Cerebellar cortex (tissue), 1 donor: ENCODE measurements at regions not wholly inside any gene's neighbourhood (a gene's known extent, or its start where the extent isn't known, plus 50 kb on each side); places are given as distances from the start of the nearest gene placed in this dataset.

ENCODE experiments used
- DNase-seq: peaks from one replicate; pipeline ENCODE4 v3.0.0-alpha.2; 2015; ENCODE audit warnings: low spot score

DNA sequence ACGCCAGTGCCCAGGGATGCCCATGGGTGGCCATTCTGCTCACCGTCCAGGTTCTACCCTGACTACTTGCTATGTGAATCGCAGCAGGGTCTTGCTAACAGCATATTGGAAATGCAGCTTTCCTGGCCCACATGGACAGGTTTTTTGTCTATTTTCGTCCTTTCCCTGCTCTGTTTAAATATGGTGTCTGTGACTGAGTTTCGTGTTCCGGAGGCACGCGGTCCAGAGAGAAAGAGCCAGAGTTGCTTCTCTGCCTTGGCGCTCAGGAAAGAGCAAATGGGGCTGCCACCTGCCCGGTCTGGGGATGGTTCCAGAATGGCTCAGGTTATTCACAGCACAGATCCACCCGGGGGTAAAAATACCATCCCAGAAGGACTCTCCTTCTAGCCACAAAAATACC is 456.2 kb downstream of the BCL11A start:
- peak; percentile 94 for DNase-seq

DNA sequence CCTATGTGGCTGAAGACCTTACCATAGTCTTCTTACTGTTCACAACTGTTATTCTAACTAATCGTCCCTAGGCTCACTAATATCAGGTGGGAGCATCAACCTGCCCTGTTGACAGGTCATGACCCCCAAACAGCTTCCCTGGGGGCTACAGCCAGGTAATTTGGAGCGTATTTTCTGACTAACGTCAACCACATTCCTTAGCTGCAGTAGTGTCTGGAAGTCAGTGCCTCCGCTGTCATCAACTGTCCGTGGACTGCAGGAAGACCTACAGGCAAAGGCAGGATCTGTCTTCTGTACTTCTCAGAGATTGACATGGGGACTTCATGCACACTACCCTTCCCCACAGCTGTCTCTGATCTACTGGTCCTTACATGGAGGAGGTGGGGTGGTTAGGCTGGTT is 456.9 kb downstream of the BCL11A start:
- DNase-seq: no peak

DNA sequence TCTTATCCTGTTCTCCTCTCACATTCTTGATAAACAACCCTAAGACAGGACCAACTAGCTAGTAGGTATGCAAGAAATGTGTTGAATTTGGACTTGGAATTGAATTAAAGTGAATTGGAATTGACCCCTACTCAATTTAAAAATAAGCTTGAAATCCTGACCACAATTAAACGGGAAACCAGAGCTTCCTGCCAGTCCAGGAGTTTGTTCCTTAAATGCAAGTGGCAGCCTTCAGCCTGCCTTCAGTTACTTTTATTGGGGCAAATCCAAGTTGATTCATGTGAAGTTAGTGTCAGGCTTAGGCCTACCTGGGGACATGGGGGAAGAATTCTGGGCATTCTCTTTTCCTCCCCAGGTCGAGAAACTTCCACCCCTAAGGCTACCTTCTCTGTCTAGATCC is 457.6 kb downstream of the BCL11A start:
- DNase-seq: no peak

DNA sequence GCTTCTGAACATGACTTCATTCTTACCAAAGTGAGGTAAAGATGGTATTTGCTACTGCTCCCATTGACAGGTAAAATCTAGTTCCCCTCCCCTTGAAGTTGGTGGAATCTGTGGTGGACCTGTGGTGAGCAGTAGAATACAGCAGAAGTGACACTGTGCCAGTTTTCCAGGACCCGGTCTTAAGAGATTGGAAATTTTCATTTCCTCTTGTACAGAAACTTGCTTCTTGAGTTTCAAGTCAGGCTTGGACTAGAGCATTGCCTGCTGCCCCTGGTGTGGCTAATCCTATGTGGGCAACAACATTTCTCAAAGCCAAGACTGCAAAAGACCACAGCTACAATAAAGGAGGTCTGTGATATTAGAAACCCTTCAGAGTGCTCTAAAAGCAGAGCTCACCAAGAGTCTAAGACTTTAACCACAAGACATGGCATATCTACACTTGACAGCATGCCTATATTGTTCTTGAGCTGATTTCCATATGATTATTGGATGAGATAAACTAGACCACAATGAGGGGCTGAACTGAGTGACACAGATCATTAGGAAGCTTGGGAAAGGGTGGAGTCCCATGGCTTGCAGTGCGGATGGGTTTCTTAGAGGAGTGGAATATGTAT is 458.1 kb downstream of the BCL11A start:
- DNase-seq: no peak

DNA sequence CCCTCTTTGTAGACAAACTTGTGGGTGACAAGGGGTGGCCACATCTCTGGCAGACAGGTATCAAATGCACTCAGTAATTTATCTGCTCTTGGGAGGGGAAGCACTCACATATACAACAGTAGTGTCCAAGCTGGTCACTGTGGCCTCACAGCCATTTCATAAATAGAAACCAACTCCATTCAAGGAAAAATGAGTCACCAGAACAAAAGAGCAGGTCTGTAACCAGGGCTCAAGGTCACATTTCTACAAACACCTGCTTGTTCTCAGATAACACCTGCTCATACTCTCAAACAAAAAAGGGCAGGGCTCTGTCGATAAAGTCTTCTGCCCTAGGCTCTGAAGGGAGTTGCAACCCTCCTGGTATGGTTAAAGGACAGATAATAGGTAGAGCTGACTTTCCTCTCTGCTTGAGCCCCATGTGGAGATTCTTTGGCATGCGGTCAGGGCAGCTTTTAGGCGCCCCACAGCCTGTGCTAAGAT is 459.0 kb downstream of the BCL11A start:
- DNase-seq: no peak

DNA sequence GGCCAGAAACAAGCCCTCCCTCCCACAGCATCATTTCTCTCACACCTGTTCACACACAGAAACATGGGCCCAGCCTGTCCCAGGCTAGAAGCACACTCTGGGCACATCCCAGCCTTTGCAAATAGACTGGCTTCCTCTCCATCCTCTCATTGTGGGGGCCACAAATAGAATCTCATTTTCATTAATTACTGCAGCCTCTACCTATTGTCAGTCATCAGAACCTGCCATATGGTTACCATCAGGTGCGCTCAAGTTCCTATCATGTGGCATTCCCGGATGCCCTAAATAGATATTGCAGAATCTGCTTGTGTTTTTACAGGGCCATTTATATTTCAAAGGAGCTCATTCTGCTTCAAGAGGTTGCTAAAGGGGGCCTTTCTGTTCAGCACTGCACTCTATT is 460.7 kb downstream of the BCL11A start:
- DNase-seq: peak; percentile 83

DNA sequence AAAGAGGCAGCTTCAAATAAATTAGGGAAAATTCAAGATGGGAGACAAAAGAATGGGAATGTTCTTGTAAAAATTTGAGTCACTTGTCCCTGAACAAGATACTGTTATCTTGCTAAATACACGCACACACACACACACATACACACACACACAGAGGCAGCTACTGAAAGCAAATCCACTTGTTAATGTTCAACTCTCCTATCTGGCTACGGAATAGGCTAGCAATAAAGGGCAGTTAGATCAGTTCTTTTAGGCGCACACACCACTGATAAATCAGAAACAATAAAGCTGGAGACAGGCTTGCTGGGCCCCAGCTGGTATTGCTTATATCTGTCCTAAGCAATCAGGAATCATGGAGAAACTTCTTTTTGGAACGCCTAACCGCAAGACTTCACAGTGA is 461.6 kb downstream of the BCL11A start:
- DNase-seq: no peak

DNA sequence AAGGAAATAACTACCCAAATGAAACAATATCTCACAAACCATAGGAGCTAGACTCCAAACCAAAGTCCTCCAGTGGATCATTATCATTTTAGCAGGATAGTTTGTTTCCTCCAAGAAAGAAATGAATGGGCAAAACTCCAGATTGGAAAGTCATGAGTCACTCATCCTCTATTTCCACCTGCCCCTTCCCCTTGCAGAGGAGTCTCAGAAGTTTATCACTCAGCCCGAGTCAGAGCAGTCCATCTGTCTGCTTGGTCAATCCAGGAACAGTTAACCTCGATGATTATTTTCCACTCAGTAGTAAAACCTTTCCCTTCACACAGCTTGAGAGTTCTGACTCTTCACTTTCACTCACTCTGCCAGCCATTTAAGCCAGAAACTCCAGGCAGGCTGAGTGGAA is 462.2 kb downstream of the BCL11A start:
- no peak for DNase-seq

DNA sequence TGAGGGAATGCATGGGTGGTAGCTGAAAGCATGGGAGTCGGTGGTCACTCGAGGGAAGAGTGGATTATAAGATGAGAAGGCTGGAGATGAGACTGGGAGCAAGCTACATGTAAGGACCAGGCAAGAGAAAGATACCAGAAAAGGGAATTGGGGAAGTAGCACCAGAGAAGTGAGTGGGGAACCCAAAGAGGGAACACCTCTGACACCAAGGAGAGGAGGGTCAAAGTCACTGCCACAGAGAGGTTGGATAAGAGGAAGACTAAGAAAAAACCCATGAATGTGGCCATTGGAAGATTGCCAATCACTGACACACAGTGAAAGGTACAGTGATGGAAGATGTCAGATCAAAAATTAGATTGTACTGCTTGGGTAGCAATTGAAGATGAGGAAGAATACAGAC is 473.9 kb downstream of the BCL11A start:
- no peak for DNase-seq

DNA sequence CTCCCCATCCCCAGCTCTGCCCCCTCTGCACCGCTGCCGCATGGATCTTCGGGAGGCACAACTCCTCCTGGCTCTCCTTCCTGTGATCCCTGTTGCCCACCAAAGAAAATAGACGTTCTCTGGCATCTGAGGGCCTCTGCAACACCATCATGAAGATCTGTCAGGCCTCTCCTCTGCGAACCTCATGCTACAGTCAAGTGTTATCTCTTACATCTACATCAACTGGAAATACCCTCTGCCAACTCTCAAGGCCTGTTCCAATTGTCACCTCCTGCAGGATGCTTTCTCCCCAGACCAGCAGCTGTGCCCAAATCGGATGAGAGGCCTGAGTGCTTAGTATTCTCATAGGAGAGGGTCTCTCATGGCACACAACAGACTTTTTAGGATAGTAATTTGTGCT is 478.4 kb downstream of the BCL11A start:
- DNase-seq: no peak

DNA sequence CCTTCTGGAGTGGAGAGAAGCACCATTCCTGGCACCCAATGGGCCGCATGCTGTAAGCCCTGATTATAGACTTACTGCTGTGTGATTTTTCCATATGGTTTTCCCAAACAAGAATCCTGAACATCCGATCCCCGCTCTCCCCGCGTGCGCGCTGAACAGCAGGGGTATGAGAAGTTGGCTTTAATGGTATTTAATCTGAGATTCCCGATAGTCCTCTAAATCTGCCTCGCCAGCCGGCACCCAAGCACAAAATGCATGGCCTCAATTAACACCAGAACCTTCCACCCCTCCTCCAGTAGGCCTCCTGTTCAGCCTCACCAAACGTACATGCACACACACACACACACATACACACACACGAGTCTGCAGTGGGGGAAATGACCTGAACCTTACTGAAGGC is 480.3 kb downstream of the BCL11A start:
- no peak for DNase-seq

DNA sequence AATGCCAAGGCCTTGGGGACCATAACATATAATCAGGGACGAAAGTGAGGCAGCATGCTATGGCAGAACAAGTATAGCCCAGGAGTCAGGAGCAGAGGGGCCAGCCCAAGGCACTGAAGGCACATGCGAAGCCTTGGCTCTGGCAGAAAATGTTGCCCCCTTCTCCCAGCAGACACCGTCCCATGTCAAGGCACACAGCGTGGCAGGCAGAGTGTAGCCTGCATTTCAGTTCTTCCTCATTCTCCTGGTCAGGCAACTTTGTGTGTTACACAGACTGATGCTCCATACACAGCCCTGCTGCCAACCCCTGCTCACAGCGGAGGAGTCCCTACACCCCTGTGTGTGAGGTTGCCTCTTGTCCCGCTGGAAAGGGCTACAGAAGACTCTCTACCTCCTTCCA is 480.8 kb downstream of the BCL11A start:
- DNase-seq: no peak

DNA sequence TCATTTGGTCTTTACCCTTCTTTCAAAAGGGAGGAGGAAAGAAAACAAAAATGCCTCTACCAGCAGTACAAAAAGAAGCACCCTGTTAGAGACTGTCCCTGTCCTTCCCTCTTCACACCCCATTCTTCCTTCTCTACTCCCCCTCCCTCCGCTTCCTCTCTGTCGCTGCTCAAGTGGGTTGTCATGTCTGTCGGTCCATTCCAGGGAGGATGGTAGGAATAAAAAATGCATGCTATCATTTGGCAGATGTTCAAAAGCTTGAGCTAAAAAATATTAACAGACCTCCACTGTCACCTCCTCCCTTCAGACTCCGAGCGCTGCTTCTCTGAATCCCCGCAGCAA is 482.0 kb downstream of the BCL11A start:
- no peak for DNase-seq

DNA sequence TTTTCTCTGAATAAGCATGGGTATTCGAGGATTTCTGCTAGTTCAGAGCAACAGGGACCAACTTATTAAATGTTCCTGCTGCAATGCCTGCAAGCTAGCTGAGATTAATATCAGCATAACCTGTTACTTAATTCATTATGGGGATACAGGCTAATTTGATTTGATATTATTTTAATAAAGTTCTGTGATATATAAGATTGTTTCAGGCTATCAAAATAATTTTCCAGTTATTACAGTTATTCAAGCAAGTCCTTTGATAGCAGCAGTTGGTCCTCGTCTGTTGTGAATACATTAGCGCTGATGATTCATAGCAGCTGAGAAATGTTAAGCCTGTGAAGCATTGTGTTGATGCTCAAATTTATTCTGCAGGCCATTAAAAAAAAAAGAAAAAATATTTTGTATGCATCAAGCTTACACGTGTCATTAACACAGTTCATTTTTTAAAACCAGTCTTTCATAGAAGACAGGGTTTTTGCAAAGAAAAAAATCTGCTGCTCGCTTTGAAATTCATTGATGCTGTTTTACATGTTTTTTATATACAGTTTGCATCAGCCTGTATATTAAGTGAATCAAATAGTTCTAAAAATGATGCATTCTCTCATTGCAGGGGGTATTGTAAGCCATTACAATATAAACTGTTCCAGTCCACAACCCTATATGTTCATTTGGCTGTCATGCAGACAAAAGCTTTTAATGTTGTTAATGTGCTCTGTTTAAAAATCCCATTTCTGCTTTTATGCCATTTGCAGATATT is 482.5 kb downstream of the BCL11A start:
- DNase-seq: no peak

DNA sequence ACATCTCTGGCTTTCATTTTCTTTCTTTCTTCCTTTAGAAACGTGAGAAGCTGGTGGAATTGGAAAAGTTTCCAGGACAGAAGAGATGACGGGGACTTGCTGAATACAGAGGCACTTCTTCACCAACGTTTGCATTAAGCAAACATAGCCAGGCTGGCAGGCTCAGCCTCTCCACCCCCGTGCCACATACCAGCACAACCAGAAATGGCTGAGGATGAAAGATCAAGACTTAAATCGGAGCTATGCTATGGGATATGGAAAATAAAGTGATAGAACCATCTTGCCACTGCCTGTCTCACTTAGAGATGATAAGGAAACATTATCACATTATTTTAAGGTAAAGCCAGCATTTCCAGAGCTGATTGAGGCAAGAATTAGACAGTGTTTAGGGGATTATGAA is 483.3 kb downstream of the BCL11A start:
- no peak for DNase-seq

DNA sequence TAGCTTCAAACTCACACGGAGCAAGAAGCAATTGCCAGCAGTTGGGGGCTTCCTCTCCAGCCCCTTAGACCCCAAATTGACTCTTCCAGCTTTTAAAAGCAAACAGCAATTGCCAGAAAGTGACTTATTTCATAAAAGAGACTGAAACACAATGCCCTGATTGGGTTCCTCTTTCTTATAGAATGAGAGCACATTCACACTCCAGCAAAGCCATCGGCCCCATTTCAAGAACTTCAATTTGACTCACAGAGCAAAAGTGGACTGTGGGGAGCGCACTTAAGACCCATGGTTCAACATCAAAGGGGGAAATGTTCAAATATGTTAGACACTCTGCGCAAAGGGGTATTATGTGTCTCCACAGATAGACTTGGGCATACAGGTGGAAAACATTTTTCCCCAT is 484.7 kb downstream of the BCL11A start:
- DNase-seq: no peak

DNA sequence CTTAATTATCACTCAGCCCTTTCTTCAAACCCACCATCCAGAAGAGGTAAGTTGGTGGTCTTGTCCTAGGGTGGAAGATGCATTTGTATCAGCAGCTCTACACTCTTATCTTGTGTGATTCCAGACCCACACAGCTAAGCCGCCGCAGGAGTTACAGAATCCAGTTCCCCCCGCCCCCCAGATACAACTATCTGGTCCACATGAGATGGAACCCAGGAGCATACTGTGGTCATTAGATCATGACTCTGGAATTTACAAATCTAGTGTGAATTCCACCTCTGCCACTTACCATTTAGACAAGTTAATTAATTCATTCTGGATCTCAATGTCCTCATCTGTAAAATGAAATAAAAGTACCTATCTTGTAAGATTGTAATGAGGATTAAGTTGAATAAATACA is 486.4 kb downstream of the BCL11A start:
- DNase-seq: no peak

DNA sequence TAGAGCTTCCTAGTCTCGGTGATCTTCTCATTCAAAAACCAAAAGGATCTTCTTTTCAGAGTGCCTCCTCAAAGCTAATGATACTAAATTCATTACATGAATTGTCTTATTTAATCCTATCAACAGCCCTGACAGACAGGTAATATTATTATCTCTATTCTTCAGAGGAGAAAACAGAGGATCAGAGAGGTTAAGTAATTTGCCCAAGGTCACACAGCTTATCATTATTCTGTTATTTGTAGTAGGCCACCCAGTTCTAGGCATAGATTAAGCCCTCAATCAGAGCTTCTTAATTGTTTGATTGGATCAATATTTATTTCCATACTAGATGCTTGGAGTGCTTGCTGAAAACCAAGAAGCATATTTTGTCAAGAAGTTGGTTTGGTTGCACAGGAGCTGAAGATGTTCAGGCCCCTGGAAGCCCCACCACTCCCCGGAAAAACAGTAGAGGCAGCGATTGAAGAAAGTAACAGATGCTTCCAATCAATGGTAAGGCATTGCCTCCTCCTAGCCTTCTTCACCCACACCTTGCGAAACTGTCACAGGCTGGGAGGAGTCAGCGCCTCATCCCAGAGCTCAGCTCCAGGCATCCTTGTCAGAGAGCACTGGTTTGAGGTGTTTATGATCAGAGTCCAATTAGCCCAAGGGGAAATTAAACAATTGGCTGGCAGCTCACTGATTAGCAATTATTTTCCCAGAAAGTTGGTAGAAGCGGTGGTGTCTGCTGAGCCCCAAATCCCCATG is 487.2 kb downstream of the BCL11A start:
- no peak for DNase-seq

DNA sequence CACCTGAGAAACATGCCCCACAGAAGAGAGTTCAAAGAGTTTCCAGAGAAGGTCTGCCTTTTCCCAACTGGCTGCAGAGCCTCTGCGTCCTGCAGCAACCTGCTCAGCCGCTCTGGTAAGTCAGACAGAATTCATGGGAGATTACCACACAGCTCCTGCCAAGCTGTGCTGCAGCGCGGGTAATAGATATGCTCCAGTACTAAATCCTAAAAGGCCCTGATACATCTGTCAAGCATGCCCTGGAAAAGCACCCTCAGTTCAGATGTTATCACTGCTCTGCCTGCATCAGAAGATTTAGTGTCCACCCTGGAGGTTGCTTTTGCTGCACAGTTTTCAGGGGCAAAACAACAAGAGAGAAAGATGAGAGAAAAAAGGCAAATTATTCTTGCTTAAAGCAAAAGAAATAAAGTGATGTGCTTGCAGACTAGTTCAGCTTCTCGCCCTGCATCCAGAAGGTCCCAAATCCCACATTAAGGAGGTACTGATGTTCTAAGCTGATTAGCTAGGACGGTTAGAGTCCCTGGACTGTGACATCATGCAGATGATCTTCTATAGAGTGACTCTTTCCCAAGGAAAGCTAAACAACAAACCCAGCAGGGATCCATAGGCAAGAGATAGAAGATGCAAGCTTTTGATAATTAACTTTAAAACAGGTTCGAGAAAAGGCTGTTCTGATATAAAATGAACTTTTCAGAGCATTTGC is 488.6 kb downstream of the BCL11A start:
- no peak for DNase-seq

DNA sequence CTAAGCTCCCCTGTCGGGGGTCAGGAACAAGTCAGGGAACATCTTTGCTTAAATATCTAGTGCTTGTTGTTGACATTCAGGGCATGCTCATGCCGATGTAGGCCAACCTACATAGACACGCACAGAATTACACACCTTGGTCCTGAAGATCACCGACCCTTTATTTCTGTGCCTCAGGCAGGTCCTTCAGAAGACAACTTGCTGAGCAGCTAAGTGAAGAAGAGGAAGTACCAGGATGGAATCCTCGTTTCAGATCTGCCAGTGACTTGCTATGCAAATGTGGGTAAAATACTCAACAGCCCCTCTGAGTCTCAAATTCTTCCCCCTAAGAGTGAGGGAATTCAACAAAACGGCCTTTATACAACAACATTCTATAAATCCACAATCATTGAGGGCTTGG is 494.7 kb downstream of the BCL11A start:
- DNase-seq: no peak

DNA sequence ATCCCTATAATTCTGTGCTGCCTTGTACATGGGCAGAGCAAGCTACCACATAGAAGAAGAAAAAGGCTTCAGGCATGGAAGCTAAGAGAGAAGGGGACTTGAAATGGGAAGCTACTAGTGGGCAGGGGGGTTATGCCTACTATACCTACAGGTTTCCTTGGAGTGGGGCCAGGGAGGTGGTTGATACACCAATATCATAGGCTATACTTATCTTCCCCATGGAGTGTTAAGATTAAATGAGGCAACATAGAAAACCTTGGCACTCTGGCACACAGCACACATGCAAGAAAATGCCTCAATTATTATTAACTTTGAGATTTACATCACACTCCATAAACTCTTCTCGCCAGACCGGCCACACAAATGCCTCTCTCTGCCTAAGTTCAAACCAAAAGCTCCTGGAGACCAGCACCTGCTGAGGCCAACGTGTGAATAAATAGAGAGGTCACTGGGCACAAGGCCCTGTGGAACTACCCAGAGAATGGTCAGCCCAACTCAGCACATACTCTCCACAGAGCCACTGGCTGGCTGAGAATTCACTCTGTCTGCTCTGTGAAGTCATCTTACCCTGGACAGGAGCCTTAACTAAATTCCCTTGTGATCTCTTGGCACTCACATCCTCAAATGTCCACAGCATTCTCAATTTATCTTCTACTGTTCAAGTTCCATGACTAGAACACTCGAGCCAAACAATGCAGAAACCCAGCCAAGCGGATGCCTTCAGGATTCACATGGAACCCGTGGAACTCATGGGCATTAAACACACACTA is 498.7 kb downstream of the BCL11A start:
- no peak for DNase-seq

DNA sequence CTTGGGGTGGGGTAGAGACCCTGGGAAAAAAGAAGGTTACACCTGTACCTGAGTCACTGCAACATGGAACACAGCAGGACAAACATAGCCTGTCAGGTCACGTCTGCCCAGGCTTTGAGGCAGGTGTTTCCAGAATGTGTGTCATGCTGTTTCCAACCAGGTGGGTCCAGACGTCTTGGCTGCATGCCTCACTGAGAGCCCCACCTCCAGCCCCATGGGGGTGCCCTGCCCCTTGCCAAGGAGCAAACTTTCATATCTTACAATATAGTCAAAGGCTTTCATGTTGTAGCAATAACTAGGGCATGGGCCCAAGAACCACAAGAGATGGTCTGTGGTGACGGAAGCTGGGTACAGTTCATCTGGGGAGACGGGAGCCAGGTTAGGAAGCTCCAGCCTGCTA is 499.7 kb downstream of the BCL11A start:
- no peak for DNase-seq
